ENCODE measurements at regions not wholly inside any gene's neighbourhood (a gene's known extent, or its start where the extent isn't known, plus 50 kb on each side); places are given as distances from the start of the nearest gene placed in this dataset.

DNA sequence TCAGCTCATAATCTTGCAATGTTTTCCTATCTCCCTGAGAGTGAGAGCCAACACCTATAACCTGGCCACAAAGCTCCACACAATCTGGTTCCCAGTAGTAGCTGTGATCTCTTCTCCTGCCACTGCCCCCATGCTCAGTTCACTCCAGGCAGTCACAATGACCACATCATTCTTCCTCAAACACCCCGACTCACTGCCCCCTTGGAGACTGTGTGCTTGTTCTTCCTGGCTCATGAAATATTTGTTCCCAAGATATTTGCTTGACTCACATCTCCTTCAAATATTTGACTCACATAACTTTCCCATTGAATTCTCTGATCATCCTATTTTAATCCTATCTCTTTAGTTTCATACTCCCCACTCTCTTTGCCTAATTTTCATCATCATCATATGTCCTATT, 173.7 kb downstream of the AREG start:
- DNase-seq: no peak

DNA sequence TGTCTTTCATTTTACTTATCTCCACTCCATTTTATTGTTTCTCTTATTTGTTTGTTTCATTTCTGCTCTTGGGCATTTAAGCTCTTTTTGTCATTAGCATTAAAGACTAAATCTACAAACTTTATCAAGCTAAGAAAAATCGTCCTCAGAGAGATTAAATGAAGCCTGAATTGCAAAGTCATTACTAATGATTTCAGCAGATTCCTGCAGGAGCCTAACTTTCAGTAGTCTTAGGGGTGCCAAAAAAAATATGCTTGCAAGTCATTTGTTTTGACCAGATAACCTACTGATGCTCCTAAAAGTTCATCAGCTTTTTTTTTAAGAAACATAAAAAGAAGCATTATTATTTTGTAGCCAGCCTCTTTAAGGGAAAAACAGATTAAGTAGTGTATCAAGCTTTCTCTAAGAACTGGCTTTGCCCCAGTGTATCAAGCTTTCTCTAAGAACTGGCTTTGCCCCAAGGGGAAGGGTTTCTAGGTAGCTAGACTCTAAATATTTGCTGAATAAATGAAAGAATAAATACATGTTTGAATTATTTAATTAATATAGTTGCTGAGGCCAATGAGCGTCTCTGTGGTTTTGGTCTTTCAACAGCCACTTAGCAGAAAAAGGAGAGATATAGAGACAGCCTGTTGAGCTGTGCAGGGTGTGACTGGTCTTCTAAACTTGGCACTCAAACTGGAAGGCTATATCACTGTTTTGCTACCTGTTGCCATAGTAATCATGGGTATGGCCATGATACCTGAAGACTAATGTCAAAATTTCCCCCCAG, 174.2 kb downstream of the BTC start:
- DNase-seq: no peak

DNA sequence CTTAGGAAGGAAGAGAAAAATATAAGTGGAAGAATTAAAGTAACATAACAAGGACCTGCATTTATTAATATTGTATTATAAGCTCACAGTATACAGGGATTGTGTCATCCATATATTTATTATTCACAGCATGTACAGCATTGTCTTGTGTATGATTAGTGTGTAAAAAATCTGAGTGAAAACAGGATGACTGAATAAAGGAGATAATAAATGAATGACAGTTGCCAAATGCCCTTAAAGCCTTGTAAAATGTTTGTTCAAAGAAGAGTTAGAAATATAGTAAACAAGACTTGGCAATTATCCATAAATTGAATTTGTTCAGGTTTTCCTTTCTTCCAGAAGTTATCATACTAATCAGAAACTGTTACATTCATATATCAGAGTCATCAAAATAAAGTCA, 172.7 kb downstream of the BTC start:
- DNase-seq: no peak

DNA sequence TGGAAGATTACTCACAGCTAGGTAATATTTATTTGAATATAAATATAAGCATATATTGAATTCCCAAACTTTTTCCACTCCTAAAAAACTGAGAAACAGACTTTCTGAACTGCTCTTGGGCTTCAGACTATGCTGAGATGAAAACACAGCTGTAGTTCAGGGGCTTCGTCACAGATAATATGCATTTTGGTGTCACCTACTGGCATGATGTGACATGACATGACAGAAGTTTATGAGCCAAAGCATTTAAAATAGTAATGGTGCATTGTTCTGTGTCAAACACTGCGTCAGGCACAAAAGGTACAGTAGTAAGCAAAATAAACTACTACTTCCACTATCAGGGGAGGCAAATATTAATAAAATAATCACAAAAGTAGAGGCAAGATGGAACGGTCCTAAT, 171.3 kb downstream of the BTC start:
- DNase-seq: peak in 1 of 2 donors; percentile 5

DNA sequence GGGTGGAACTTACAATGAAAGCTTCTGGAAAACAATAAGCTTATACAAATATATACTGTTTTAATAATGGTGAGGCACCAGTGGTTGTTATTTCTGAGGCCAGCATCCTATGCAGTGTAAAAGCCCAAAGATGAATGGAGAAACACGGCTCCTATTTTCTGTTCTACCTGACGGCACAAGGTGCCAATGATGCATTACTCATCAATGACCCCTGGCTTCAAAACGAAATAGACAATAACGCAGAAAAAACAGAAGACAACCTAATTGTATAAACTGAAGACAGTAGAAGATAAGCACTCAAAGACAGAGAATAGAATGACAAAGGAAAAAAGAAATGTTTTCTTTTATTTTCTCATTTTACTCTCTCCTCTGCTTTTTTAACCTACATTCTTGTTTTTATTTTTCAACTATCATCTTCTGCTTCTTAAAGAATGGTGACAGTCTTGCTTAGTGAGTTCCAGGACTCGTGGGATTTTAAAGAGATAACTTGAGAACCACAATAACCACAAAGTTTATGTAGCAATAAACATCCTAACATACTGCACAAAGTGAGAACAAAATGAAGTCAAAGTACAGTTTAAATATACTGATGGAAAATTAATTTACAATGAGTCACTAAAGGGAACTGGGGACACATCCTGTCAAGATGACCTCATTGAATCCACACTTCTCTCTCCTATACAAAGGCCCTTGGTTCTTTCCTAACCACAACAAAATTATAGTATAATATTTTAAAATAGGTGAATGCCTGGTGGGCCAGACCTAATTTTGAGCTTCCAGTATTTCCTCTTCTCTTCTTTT, 169.8 kb downstream of the BTC start:
- no peak for DNase-seq

DNA sequence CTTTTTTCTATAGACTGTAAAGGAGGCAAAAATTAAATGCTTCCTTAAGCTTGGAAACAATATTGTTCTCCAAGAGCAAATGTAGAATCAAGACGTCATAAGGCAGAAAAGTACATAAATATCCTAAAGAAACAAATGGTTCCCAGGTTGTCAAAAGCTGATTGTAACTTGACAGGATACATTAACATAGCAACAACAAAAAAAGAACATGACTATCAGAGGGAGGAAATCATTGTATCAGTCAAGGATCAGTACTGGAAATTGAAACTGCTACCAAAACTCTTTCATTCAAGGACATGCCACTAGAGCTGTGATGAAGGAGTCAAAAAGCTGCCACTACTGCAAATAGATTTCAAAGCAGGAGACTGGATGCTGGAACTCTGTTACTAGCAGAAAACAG, 168.3 kb downstream of the BTC start:
- DNase-seq: no peak

GRCh38 chr4:74627093-74627492, 167.2 kb downstream of the BTC start:
- DNase-seq: no peak

DNA sequence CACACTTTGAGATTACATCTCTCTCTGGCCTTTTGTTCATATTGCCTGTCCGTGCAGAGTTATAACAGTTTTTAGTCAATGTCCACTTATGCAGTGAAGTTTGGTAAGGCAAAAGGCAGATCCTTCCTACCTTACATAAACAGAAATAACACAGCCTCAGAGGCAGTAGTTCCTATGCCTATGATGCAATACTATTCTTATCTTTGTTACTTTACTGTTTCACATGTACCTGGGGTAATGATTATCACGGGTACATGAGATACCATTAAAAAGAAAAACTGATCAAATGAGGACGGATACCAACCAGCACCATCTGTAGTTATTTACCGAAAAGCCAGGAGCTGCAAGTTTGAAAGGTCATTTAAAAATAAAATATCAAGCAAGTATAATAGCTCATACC, 166.8 kb downstream of the BTC start:
- DNase-seq: no peak

GRCh38 chr4:74628852-74629620, 165.3 kb downstream of the BTC start:
- no peak for DNase-seq

DNA sequence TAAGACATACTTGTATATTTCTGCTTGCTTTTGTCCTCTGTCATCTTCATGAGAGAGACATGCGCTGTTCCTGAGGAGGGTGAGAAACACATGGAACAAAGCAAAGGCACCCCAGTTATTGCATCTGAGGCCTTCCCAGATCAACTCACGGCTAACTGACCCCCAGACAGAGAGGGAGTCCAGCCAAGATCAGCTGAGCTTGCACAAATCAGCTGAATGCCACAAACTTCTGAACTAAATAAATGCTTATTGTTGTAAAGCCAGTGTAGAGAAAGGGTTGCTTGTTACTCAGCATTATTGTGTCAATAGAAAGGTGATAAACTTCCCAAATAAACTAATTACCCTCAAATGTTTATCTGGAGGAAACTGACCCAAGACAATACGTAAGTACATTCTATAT, 163.8 kb downstream of the BTC start:
- DNase-seq: no peak

- no peak for DNase-seq
Observed at GRCh38 chr4:74631338-74631737, 163.0 kb downstream of the BTC start.

- no peak for DNase-seq
Observed at GRCh38 chr4:74631988-74632387, 162.3 kb downstream of the BTC start.

- peak; percentile 15 for DNase-seq
Observed at GRCh38 chr4:74632634-74633033, 161.7 kb downstream of the BTC start.

GRCh38 chr4:74635074-74635473, 159.2 kb downstream of the BTC start:
- DNase-seq: no peak

DNA sequence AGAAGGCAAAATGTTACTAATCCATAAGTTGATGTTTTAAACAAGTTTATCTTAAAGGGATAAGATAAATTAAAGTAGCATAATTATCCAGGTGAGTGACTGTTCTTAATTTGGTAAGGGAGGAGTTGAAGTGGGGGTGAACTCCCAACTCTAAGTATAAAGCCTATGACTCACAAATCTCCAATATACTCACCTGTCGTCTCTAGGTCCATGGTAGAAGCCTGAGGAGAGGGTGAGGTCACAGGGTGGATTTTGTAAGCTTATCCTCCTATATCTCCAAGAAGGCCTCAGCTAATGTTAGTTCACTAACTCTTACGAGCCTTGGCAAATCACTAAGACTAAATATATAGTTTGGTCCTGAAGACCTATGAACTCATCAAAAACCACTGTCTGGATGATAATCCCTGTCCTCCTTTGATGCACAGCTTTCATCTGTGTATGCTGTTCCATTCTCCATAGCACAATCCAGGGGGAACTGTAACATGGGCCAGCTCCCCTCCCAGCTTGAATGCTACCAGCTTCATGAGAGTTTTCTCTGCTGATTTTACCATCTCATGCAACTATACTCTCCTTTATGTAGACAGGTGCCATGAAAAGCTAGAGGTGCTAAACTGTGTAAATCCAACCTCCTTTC, 158.7 kb downstream of the BTC start:
- DNase-seq: no peak

DNA sequence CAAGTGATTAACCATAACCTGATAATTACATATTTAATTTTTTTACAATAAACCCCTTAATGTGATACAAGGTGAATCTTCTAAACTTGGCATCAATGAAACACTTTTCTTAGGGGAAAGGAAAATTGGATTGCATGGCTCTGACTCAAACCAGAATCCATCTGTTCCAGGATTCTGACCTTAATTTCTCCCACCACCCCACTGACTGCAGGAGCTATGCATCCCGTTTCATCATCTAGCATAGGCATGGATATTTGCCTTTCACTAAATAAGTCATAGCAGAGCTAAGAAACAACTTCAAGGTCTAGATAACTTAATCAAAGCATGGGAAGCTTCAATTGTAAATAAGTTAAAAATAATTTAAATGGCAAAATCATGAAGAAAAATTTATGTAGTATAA, 156.3 kb downstream of the BTC start:
- DNase-seq: no peak

DNA sequence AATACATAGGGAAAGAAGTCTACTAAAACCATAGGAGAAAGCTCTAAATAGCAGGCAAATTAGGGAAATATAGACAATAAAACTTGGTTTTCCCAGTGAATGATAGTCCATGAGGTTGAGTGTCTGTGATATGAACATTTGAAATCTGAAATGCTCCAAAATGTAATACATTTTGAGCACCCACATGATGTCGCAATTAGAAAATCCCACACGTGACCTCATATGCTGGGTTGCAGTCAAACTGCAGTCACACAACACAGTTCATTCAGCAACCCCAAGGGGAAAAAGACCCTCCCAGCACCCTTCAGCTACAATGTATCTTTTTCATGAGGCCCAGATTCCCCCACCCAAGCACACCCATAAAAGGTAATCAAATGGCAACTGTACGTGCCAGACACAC, 155.6 kb downstream of the BTC start:
- DNase-seq: no peak

- no peak for DNase-seq
Observed at GRCh38 chr4:74640111-74640903, 154.0 kb downstream of the BTC start.

DNA sequence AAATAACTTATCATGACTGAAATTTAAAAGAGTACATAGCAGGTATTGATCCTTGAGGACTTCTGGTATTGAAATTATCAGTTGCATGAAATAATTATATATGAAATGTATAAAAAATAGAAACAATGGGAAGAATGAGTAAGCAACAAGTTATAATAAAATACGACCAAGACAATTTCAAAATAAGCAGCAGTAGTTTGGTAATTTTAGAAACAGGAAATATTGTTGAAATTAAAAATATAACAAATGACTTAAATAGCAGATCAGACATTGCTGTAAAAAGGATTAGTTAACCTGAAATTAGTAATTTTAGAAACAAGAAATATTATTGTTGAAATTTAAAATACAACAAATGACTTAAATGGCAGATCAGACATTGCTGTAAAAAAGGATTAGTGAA, 152.3 kb downstream of the BTC start:
- no peak for DNase-seq

- DNase-seq: no peak
Observed at GRCh38 chr4:74649193-74649592, 145.1 kb downstream of the BTC start.

DNA sequence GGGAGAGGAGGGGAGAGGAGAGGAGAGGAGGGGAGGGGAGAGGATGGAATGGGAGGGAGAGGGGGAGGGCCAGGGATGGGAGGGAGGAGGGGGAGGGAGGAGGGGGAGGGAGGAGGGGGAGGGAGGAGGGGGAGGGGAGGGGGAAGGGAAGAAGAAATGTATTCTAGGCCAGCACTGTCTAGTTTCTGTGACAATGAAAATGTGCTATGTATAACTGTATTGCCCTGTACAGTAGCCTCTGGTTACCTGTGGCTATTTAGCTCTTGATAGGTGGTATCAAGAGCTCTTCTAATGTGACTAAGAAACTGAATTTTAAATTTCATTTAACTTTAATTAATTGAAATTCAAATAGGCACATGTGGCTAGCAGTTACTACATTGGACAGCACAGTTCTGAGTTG, 143.1 kb downstream of the BTC start:
- DNase-seq: no peak
